GM19397 (cell line): ENCODE measurements at regions not wholly inside any gene's neighbourhood (a gene's known extent, or its start where the extent isn't known, plus 50 kb on each side); places are given as distances from the start of the nearest gene placed in this dataset.
"Not testable (repeated sequence)": the region's sequence is repeated elsewhere in the genome, so short reads cannot be mapped to it uniquely, and the experiment has no call there.

Source experiments
- ATAC-seq: cut with Tn5 transposase; IDR thresholded peaks from one replicate; pipeline ENCODE4 v1.9.1; 2021; ENCODE audit warnings: mild to moderate bottlenecking, moderate library complexity; ENCODE audit not compliant: unreplicated experiment

DNA sequence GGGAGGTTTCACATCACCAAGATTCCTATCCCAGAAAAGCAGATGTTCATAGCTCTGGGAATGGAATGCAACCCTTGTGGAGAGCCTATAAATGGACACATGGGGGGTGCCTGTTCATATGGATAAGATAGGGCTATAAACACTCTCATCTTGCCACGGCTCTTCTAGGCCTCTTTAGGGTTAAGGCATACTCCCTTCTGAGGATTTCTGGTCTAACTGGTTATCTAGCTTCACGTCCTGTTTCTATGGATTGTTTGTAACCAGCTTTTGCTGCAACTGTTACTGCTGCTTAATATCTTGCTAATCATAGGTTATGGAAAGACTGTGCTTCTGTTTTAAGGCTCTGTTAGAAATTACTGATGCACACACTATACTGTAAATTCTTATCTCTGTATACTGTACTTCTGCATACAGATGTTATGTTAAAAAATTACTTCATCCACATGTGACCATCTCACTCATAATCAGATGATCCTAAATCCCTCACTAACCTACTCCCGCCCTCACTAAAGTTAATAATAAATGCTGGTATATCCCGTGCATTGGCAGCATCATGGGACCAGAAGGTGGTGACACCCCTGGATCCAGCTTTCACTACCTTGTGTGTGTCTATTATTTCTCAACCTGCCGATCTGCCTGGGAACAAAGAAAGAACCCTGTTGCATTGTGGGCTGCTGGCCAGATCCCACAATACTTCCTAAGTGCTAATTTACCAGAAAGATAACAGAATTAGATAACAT, 68.7 kb downstream of the PRKAB2 start:
- ATAC-seq: not testable (repeated sequence)

DNA sequence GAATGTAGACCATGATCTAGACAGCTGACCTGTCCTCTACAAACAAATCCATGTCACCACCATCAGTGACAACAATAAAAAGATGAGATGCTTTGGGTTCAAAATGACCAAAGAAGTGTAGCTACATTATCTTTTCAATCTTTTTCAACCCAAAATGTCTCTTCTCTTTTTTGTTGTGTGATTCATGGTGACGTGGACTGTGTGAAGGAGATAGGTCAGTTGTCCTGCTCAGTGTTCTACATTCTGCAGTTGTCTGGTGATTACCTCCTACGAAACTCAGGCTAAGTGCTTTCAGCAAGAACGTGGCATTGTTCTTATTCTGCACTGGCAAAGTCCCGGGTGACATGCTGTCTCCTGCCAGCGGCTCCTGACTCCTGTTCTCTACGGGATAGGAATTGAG, 73.1 kb downstream of the PRKAB2 start:
- no peak for ATAC-seq

DNA sequence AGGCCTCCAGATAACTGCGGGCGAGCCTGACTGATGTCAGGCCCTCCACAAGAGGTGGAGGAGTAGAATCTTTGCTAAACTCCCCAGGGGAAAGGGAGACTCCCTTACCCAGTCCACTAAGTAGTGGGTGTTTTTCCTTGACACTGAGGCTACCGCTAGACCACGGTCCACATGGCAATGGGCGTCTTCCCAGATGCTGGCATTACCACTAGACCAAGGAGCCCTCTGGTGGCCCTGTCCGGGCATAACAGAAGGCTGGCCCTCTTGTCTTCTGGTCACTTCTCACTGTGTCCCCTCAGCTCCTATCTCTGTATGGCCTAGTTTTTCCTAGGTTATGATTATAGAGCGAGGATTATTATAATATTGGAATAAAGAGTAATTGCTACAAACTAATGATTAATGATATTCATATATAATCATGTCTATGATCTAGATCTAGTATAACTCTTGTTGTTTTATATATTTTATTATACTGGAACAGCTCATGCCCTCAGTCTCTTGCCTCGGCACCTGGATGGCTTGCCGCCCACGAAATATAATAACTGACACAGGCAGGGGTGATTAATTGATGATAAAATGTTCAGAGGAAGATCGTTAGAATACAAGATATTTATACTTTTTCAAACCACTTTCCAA, 73.8 kb downstream of the PRKAB2 start:
- not testable (repeated sequence) for ATAC-seq

DNA sequence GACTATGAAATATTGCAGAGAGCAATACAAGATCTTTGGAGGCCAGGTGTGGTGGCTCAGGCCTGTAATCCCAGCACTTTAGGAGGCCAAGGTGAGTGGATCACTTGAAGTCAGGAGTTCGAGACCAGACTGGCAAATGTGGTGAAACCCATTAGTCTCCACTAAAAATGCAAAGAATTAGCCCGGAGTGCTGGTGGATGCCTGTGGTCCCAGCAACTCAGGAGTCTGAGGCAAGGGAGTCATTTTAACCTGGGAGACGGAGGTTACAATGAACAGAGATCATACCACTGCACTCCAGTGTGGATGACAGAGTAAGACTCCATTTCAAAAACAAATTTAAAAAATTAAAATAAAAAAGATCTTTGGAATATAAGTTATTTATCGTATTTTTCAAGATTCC, 76.6 kb downstream of the PRKAB2 start:
- ATAC-seq: no peak

DNA sequence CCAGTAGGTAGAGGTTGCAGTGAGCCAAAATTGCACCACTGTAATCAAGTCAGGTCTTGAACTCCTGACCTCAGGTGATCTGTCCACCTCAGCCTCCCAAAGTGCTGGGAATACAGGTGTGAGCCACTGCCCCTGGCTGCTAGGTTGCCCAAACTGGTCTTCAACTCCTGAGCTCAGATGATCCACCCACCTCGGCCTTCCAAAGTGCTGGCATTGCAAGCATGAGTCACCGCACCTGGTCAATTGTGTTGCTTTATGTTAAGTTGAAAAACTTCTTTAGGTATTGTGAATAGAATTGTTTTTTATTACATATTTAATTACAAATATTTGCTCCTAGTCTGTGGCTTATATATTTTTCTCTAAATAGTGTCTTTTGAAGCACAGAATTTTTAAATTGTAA, 80.5 kb downstream of the PRKAB2 start:
- no peak for ATAC-seq

DNA sequence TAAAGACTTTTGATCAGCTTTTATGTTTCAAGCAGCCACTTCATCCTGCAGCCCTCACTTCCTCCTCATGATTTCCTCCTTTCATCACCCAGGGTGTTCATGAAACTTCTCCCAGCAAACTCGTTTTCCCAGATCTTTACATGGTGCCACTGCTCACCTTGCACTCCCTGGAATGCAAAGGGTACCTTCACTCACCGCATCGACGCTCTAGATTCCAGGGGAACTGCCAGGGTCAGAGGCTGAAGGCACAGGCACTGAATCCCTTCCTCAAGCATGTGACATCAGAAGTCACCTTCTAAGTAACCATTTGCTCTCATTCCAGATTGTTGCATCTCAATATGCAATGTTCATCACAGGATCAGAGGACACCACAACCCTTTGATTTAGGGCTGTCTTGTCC, 82.8 kb downstream of the PRKAB2 start:
- no peak for ATAC-seq

DNA sequence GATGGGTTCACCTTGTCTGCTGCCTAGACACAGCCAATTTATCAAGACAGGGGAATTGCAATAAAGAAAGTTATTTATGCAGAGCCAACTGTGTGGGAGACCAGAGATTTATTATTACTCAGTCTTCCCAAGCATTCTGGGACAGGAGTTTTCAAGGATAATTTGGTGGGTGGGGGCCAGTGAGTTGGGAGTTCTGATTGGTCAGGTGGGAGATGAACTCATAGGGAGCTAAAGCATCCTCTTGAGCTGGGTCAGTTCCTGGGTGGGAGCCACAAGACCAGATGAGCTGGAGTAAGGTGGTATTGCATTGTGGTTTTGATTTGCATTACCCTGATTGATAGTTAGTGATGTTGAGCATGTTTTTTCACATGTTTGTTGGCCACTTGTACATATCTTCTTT, 86.1 kb downstream of the PRKAB2 start:
- ATAC-seq: no peak

DNA sequence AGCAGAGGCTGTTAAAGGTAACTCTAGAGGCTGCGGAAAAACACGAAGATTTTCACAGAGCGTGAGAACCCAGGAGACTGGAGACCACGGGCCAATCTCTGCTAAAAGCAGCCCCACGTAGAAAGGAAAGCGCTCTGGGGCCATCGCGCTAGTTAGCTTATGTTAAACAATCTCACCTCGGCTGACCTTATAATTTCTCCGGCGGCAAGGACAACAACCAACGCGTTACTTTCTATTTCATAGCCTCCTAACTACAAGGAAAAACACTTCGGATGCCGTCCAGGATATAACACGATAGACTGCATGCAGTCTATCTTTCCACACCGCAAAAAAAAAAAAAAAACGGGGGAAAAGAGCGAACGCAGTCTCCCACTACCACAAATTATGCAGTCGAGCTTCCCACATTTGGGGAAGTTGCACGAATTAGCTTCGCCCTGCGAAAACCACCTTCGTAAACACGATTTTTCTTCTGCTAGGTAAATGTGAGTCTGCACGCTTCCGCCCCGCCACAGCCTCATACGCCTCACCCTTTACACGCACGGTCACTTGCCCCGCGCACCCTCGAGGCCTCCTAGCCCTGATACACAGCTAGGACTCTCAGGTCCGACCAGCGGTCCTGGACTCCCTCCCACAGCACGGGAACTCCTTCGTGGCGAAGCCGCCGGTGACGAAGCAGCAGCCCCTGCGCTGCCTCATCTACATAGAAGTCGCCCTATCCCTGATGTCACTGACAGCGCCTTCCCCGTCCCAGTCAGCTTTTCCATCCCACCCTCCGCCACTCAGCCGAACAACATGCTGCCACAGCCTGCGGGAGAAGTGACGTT, 87.8 kb downstream of the PRKAB2 start:
- peak; percentile 70 for ATAC-seq

DNA sequence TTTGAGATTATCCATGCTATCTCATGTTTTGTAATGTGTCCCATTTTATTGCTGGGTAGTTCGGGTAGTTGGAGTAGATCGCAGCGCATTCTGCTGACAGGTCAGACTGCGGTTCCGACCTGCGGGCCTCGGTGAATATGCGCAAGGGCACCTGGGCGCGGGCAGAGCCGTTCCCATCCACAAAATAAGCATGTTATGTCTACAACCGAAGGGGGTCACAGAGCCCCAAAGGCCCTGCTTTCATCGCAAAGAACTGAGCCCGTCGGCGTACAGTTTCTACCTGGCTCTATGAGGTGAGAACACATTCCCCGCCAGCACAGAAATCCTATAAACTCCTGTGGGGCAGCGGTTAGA, 88.4 kb downstream of the PRKAB2 start:
- ATAC-seq: no peak

DNA sequence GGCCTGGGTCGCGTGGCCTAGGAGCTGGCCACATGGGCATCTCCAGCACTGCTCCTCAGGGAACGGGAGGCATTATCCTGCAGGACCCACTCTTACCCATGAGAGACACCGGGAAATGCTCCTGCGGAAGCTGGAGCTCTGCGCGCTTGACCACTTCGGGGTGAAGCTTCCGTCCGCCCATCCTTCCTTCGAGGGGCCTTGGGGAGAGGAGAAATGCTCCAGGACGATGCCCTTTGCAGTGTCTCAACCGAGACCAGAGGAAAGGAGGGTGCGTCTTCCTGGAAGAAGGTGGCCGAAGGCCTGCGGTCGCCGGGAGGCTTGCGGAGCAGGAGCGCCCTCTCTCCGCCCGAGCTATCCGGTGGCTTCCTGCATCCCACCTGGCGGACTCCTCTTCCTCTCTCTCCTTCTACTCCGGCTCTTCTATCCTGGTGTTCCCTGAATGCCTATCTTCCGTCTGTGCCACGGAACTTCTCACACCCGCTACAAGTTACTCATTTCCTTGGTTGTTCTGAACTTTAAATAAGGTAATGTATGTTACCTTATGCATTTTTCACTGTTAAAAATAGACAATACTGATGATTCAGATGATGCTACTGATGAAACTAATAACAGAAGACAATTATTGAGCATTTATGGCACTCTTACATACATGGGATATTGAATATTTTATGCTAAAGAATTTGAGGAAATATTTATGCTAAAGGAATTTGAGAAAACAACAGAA, 91.4 kb downstream of the PRKAB2 start:
- no peak for ATAC-seq

DNA sequence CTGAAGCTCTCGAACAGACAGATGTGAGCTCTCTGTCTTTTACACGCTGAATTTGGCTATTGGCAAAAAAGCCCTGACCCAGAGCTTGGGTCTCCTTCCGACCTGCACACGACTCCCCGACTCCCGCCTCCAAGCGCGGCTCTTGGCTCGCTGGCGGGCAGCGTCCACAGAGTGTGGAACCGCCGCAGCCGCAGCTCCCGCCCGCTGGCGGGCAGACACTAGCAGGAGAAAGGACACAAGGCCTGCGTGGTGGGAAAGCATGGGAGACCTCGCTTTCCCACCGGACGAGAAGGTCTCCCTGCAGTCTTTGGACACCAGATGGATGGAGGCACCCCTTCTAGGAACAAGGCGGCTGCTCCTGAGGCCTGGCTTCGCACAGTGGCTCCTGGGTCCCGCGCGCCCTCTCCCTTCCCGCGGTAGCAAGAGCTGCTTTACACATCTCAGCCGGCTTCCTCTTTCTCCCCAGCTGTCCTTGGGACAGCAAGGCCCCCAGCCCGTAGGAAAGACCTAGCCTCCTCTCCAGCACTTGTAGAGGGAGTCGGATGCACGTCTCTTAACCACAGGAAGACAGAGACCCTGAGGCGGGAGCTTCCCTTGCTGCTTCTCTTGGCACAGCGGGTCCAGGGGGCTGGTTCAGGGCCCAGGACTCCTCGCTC, 92.1 kb downstream of the PRKAB2 start:
- no peak for ATAC-seq

DNA sequence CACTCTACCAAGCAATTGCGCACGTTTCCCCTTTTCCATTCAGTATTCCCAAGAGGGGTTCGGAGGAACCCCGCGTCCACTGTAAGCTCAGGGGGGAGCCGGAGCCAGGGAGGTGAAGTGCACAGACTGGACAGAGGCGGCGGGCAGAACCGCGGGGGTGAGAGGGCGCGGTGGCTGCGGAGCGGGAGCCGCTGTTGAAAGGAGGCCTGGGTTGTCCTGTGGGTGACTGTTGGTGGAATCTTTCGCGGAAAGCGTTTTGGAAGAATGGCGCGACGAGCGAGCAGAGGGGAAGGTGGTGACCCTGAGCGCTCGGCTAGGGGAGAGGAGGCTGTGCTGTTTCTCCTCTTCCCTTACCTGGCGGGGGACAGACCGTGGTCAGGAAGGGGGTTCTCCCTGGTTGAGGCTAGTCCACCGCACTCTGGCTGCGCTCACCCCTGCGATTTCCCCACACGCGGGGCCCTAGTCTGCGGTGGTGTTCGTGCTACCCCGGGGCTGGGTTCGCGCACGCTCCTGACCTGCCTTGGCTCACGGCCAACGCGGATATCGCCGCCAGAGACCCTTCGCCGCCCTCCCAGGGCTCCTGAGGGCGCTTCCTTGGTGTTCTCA, 92.8 kb downstream of the PRKAB2 start:
- ATAC-seq: no peak

DNA sequence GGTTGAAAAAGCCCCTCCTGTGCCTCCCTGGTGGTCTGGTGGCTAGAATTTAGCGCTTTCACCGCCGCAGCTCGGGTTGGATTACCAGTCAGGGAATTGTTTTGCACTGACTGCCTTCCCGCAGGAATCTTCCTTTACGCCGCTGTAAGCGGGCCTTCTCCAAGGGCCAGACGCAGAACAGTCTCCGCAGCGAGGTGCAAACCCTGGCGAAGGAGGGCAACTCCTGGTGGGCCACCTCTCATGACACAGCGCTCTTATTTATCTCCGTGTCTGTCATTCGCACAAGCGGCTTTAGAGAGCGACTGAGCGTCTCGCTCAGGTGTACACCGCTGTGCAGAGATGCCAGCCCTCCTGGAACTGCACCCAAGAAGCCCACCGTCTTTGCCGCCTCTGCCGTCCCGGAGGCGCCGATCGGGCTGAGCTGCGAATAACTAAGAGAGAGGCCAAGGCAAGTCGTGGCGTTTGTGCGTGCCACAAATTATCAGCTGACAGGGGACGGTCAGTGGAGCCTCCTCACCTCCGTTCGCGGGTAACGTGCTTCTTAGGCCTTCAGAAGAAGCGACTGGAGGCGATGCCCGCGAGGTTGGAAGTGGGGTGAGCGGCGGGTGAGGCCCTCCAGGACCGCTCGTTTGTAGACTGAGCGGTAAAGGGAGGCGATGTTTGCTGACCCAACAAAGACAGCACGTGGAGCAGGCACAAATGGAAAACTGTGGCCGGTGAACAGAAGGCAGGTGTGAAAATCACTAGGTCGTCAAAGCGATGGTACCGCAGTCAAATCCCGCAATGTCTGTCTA, 93.5 kb downstream of the PRKAB2 start:
- no peak for ATAC-seq

DNA sequence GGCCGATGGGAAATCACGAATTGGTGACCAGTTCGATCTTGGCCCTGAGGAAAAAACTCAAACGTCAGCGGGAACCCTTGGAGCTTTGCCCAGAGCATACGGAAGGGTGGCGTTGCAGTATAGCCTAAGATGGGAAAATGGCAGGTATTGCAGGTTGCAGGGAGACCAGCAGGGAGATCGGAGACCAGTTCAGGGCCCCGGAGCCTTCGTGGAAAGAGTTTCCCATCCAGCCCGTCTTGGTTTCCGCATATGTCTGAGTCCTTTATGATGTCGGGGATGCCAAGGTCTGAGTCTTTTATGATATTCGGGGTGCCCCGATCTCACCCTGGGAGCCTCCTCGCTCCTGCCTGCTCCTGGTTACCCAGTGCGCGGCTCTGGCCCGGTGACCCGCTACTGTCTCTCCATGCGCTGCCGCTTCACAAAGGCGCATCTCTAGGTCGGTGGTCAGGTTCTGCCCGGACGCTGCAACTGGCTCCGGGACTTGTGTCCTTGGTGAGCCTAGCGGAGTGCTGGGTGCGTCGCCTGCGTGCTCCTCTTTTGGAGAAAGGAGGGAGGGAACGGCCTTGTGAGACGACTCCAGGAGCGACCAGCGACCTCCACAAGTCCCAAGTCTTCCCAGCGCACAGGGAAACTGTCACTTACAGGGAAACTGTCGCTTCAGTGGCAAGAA, 94.2 kb downstream of the PRKAB2 start:
- ATAC-seq: no peak

DNA sequence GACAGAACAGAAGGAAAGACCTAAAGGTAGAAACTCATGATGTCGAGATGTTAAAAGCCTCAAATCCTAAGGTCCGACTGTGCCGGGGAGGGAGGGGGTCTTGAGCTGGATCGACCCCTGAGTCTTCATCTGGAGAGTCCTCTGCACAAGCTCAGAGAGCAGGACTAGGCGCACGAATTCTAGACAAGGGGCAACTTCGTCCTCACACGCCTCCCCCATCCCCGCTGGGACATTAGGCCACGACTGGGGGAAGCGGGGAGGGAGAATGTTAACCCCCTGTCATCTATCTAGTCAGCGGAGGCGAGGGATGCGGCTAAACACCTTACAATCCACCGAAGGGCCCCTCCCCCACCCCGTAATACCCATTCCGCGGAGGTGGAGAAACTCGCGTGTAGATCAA, 94.7 kb downstream of the PRKAB2 start:
- ATAC-seq: no peak

DNA sequence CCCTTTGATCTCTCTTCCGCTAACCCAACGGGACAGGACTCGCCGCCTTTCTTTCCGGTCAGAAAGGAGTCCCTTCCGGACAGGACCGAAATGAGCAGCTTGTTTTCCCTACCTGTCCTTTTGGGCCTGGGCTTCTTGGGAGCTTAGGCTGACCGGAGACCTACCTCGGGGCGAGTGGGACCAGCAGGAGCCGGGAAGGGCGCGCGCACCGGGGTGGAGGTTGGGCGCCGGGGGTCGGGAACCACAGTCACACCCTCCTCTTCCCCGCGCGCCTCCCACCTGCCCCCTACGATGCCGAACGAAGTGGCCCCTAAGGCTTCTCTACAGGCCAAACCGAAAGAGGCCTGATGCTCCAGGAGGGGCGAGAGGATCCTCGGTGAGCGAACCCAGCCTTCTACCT, 95.2 kb downstream of the PRKAB2 start:
- no peak for ATAC-seq

DNA sequence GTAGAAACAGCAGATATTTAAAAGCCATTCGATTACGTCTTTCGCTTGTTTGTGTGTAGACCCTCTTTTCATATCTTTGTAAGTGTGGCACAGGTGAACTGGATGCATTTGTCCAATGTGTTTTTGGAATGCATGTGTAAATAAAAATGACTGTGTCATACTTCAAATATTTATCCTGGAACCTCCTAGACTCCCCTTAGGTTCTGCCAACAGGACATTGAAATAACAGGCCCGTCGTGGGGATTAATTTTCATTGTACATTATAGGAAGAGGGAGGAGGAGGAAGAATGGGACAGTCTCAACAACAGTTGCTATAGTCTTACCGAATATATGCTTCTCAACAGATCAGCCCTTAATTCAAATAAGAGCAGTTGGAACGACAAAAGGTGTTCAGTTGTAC, 95.8 kb downstream of the PRKAB2 start:
- no peak for ATAC-seq

DNA sequence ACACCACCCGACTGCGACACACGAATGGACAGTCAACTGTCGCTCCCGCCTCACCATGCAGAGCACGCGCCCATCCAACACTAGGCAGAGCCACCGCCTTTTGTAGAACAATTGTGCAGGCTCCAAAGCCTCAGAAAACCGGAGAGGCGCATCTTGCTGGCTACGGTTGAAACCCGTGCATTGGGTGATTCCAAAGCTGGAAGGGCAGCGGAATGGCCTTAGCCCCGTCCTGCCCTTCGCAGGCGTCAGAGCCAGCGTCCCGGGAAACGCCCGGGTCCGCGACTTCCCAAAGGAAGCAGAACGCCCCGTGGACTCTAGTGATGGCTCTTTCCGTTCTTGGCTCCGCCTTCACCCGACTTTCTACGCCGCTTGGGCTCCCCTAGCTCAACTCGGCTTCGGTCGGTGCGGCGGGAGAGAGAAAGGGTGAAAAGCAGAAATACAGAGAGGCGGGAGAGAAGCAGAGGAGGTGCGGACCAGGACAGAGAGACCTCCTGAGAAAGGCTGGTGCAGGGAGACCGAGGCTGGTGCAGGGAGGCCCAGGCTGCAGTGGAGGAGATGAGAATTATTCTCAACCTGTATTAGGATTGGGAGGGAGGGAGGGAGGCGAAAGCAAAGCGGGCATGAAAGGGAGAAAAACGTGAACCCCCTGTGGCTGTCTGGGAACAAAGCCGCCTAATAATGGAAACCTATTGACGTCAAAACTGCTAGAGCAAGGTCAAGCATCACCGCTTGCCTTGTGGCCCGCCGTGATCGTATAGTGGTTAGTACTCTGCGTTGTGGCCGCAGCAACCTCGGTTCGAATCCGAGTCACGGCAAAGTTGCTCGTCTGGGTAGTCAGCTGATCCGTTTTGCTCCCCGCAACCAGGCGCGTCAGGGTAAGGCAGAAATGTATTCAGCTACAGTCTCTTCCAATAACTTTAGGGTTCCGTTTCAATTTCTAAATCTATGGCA, 99.5 kb downstream of the PRKAB2 start:
- no peak for ATAC-seq
